SK-N-SH (cell line): ENCODE measurements at regions not wholly inside any gene's neighbourhood (a gene's known extent, or its start where the extent isn't known, plus 50 kb on each side); places are given as distances from the start of the nearest gene placed in this dataset.

Source experiments
- CTCF ChIA-PET: fragments of 300-600, 350-600 bp; formaldehyde crosslinking; extraction: SDS; loops from one replicate; lab custom pipeline; 2021; lab: Yijun Ruan, JAX
- POLR2A ChIA-PET: fragments of 350-600 bp; sonication (Branson Sonifier 250); formaldehyde crosslinking; extraction: SDS; loops from one replicate; lab custom pipeline; 2020; ENCODE audit warnings: antibody characterized with exemption, inconsistent platforms; lab: Yijun Ruan, JAX
- DNase-seq: peaks from one replicate; pipeline ENCODE4 v3.0.0; 2012
- H2AFZ ChIP-seq: fragments of 200-600 bp; sonication (generic); 2 replicates; pipeline ENCODE4 v1.8.1; 2016; ENCODE audit warnings: antibody characterized with exemption, mild to moderate bottlenecking, low read depth
- H3F3A ChIP-seq: fragments of 200-600 bp; sonication (generic); replicated peaks from 2 replicates; pipeline ENCODE3; 2016; ENCODE audit warnings: antibody characterized with exemption, mild to moderate bottlenecking; ENCODE audit not compliant: insufficient read depth
- H3K27ac ChIP-seq, 2 experiments: fragments of 200-500 bp in 1 of 2; fragments of 200-600 bp in 1 of 2; sonication (Bioruptor generic) in 1 of 2; sonication (generic), shearing (Covaris generic) in 1 of 2; 2 replicates each; pipeline versions ENCODE4 v1.5.1 to v1.6.1; 2014 to 2016; ENCODE audit warnings: low read depth in 2 of 2, inconsistent platforms in 1 of 2, low read length in 1 of 2, mild to moderate bottlenecking in 1 of 2, mixed read lengths in 1 of 2
- H3K27me3 ChIP-seq: fragments of 200-600 bp; sonication (generic), shearing (Covaris generic); 2 replicates; pipeline ENCODE4 v1.6.1; 2016; ENCODE audit warnings: mixed run types; ENCODE audit not compliant: insufficient read depth
- H3K36me3 ChIP-seq, 2 experiments: fragments of 200-500 bp in 1 of 2; fragments of 200-600 bp in 1 of 2; sonication (Bioruptor generic) in 1 of 2; sonication (generic) in 1 of 2; replicated peaks in 1 of 2; 2 replicates each; pipeline versions ENCODE3 to v1.5.1; 2014 to 2016; ENCODE audit warnings: low read length in 1 of 2, mild to moderate bottlenecking in 1 of 2; ENCODE audit not compliant: insufficient read depth in 2 of 2, control insufficient read depth in 1 of 2
- H3K4me1 ChIP-seq, 2 experiments: fragments of 200-500 bp in 1 of 2; fragments of 200-600 bp in 1 of 2; sonication (Bioruptor generic) in 1 of 2; sonication (generic), shearing (Covaris generic) in 1 of 2; 2 replicates each; pipeline versions ENCODE4 v1.5.1 to v1.6.1; 2014 to 2016; ENCODE audit warnings: low read depth in 1 of 2, low read length in 1 of 2, mixed run types in 1 of 2; ENCODE audit not compliant: insufficient read depth in 2 of 2, control insufficient read depth in 1 of 2
- H3K4me2 ChIP-seq: fragments of 200-600 bp; sonication (generic), shearing (Covaris generic); 2 replicates; pipeline ENCODE4 v1.6.1; 2017; ENCODE audit warnings: mixed run types
- H3K4me3 ChIP-seq, 2 experiments: fragments of 200-500 bp in 1 of 2; fragments of 200-600 bp in 1 of 2; sonication (Bioruptor generic) in 1 of 2; sonication (generic), shearing (Covaris generic) in 1 of 2; 2 replicates each; pipeline versions ENCODE4 v1.5.1 to v1.8.1; 2014 to 2016; ENCODE audit warnings: low read depth in 2 of 2, inconsistent platforms in 1 of 2, low read length in 1 of 2, mild to moderate bottlenecking in 1 of 2, mixed read lengths in 1 of 2, moderate library complexity in 1 of 2
- H3K79me2 ChIP-seq: fragments of 200-600 bp; sonication (generic); 2 replicates; pipeline ENCODE4 v1.8.1; 2017; ENCODE audit warnings: mild to moderate bottlenecking; ENCODE audit not compliant: insufficient read depth
- H3K9ac ChIP-seq: fragments of 200-600 bp; sonication (generic); 2 replicates; pipeline ENCODE4 v1.6.1; 2017; ENCODE audit warnings: mixed run types
- H3K9me2 ChIP-seq: fragments of 200-600 bp; sonication (generic); 2 replicates; pipeline ENCODE4 v1.6.1; 2017; ENCODE audit warnings: mixed run types
- H3K9me3 ChIP-seq: fragments of 200-600 bp; sonication (generic); 2 replicates; pipeline ENCODE4 v1.6.1; 2017; ENCODE audit warnings: mixed run types, mild to moderate bottlenecking, moderate library complexity
- H4K20me1 ChIP-seq: fragments of 200-600 bp; sonication (generic); 2 replicates; pipeline ENCODE4 v1.6.1; 2017; ENCODE audit warnings: mild to moderate bottlenecking, mixed run types; ENCODE audit not compliant: insufficient read depth
- CTCF ChIP-seq: fragments of 200-600 bp; sonication (generic); IDR thresholded peaks from 2 replicates; pipeline ENCODE4 v1.6.1; 2017; ENCODE audit warnings: antibody characterized with exemption, mild to moderate bottlenecking, moderate library complexity
- FOXM1 ChIP-seq: IDR thresholded peaks from 2 replicates; pipeline ENCODE4 v1.4.0; 2012; ENCODE audit warnings: low read depth, mild to moderate bottlenecking
- GABPA ChIP-seq: IDR thresholded peaks from 2 replicates; pipeline ENCODE4 v1.4.0; 2012; ENCODE audit warnings: low read depth, mild to moderate bottlenecking
- GATA2 ChIP-seq: sonication (generic); formaldehyde crosslinking; IDR thresholded peaks from 2 replicates; pipeline ENCODE4 v1.5.0; 2020; ENCODE audit warnings: mild to moderate bottlenecking, missing genetic modification reagents
- JUND ChIP-seq: IDR thresholded peaks from 2 replicates; pipeline ENCODE4 v1.4.0; 2012
- MXI1 ChIP-seq: IDR thresholded peaks from 2 replicates; pipeline ENCODE4 v1.6.1; 2012; ENCODE audit warnings: mild to moderate bottlenecking, low read depth, low read length, improper control_type of control experiment
- NRF1 ChIP-seq: IDR thresholded peaks from 2 replicates; pipeline ENCODE4 v1.6.1; 2012; ENCODE audit warnings: low read depth, mild to moderate bottlenecking, low read length
- PBX3 ChIP-seq: IDR thresholded peaks from 2 replicates; pipeline ENCODE4; 2012
- RAD21 ChIP-seq: IDR thresholded peaks from 2 replicates; pipeline ENCODE4 v1.6.1; 2012; ENCODE audit warnings: mild to moderate bottlenecking, low read length
- RCOR1 ChIP-seq: fragments of 150-350 bp; IDR thresholded peaks from 2 replicates; pipeline ENCODE4 v1.6.1; 2017; ENCODE audit warnings: antibody characterized with exemption, low read length
- REST ChIP-seq: IDR thresholded peaks from 2 replicates; pipeline ENCODE4 v1.6.1; 2012; ENCODE audit warnings: mild to moderate bottlenecking, low read depth, low read length, moderate library complexity
- RFX5 ChIP-seq: IDR thresholded peaks from 2 replicates; pipeline ENCODE4 v1.6.1; 2012; ENCODE audit warnings: mild to moderate bottlenecking, improper control_type of control experiment, low read length
- RXRA ChIP-seq: IDR thresholded peaks from 2 replicates; pipeline ENCODE4 v1.4.0; 2012; ENCODE audit warnings: low read depth, mild to moderate bottlenecking, borderline replicate concordance
- SIN3A ChIP-seq: IDR thresholded peaks from 2 replicates; pipeline ENCODE4 v1.6.1; 2012; ENCODE audit warnings: low read depth, mild to moderate bottlenecking, low read length, moderate library complexity, borderline replicate concordance
- SMC3 ChIP-seq: IDR thresholded peaks from 2 replicates; pipeline ENCODE4 v1.6.1; 2012; ENCODE audit warnings: low read depth, low read length, improper control_type of control experiment
- TAF1 ChIP-seq: IDR thresholded peaks from 2 replicates; pipeline ENCODE4 v1.6.1; 2012; ENCODE audit warnings: low read depth, mild to moderate bottlenecking, low read length, moderate library complexity, borderline replicate concordance
- USF2 ChIP-seq: fragments of 150-350 bp; IDR thresholded peaks from 2 replicates; pipeline ENCODE4 v1.6.1; 2017; ENCODE audit warnings: antibody characterized with exemption, low read length, low read depth, borderline replicate concordance
- ZBTB33 ChIP-seq: IDR thresholded peaks from 2 replicates; pipeline ENCODE4 v1.4.0; 2012; ENCODE audit warnings: low read depth, borderline replicate concordance
- WGBS: methylation state at CpG from one replicate; pipeline ENCODE4 v1.1.6; 2017; ENCODE audit warnings: low lambda C conversion rate; 5-methylcytosine and 5-hydroxymethylcytosine counted together

- Histone ChIP-seq H3K4me2 (no peak overlapping the region), H3K9me2 (no peaks in the 10 kb centered on the region), H3K79me2 (no peaks in the 10 kb centered on the region; the same call in 1 of the 2 replicates), H3K27me3 (no peaks in the 10 kb centered on the region), H3K9me3 (no peaks in the 10 kb centered on the region), H3K36me3 (no peaks in the 10 kb centered on the region), H4K20me1 (no peaks in the 10 kb centered on the region), H3K9ac (no peak overlapping the region), H3K4me1 (peaks cover 0 to 31% of the 10 kb centered on the region in 2 experiments; a peak in 2 of 4 replicates), H3K4me3 (no peak overlapping the region), H3K27ac (peak overlapping the region in 1 of 2 experiments; percentile 93; a peak in 2 of 4 replicates), H3F3A (no peaks in the 10 kb centered on the region), H2AFZ (no peak overlapping the region)
- TF ChIP-seq GATA2 (CRISPR knock-in tag): no peak
- no peak for TF ChIP-seq RXRA
- no peak for TF ChIP-seq RAD21
- no peak for TF ChIP-seq FOXM1
- TF ChIP-seq PBX3: no peak
- TF ChIP-seq NRF1: no peak
- TF ChIP-seq USF2: no peak
- no peak for TF ChIP-seq CTCF
- TF ChIP-seq ZBTB33: no peak
- TF ChIP-seq RFX5: no peak
- no peak for TF ChIP-seq SMC3
- TF ChIP-seq JUND: no peak
- TF ChIP-seq REST: no peak
- TF ChIP-seq SIN3A: no peak
- no peak for TF ChIP-seq RCOR1
- no peak for TF ChIP-seq TAF1
- no peak for TF ChIP-seq GABPA
- no peak for TF ChIP-seq MXI1
- ChIA-PET CTCF (interaction anchor here (1.0 kb wide), 1 partner anchor 86 kb away, joined by 3 read pairs; no protein-coding TSS in a partner anchor), POLR2A (no interaction called here)
- DNase-seq: peak; percentile 32
- WGBS: 86% methylated on average over 2 of the region's 2 CpGs
These were observed 106.7 kb upstream of the GNG12 start for GRCh38 chr1:67939942-67940341.
